Fibroblast of the aortic adventitia (primary cell): ENCODE measurements at regions not wholly inside any gene's neighbourhood (a gene's known extent, or its start where the extent isn't known, plus 50 kb on each side); places are given as distances from the start of the nearest gene placed in this dataset.
"Not testable (repeated sequence)": the region's sequence is repeated elsewhere in the genome, so short reads cannot be mapped to it uniquely, and the experiment has no call there.

Experiments used
- DNase-seq: peaks from one replicate; pipeline ENCODE4 v3.0.0-alpha.2; 2010; ENCODE audit warnings: low read depth
- H3K4me3 ChIP-seq: 2 replicates; pipeline ENCODE4 v1.5.1; 2011; ENCODE audit warnings: low read depth, mild to moderate bottlenecking, control low read depth, low read length, moderate library complexity
- CTCF ChIP-seq: IDR thresholded peaks from 2 replicates; pipeline ENCODE4 v1.5.1; 2011; ENCODE audit warnings: mild to moderate bottlenecking, low read length, control low read depth, inconsistent platforms; ENCODE audit not compliant: insufficient read depth

DNA sequence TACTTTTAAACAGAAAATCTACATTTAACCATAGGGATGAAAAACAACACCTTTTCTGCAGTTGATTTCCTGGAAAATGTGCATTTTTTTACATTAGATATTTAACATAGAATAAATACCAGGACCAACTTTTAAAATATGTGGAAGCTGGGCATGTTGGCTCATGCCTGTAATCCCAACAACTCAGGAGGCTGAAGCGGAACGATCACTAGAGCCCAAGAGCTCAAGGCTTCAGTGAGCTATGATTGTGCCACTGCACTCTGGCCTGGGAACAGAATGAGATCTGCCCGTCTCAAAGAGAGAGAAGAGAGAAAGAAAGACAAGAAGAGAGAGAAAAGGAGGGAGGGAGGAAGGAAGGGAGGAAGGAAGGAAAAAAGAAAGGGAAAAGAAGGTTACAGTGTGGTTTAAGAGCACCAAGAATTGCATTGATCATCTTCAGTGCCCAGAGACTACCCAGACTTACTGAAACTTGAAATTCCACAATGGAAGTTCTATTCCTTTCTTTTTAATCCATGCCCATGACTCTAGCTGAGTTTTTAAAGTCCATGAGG, 189.4 kb upstream of the ARID1B start:
- no peak for DNase-seq
- H3K4me3 ChIP-seq = no peak overlapping the region
- no peak for TF ChIP-seq CTCF

GRCh38 chr6:156587071-156587470, 190.1 kb upstream of the ARID1B start:
- H3K4me3 ChIP-seq = no peak overlapping the region
- DNase-seq = no peak
- TF ChIP-seq CTCF = no peak

DNA sequence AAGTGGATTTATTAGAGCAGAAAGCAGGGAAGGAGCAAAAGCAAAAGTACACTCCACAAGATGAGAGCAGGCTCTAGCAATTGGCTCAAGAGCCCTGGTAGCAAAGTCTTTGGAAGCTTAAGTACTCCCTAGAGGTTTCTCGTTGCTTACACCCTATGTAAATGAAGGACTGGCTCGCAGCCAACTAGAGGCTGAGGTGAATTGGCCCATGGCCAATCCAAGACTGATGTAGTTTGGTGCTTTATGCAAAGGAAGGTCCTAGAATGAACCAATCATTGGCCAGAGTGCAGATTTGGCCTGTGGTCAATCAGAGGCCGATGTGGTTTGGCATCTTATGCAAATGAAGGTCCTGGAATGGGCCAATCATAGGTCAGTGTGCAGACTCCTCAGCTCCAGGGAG, 191.3 kb upstream of the ARID1B start:
- no peak overlapping the region for H3K4me3 ChIP-seq
- no peak for DNase-seq
- TF ChIP-seq CTCF = no peak

GRCh38 chr6:156584121-156584520, 193.1 kb upstream of the ARID1B start:
- not testable (repeated sequence) for DNase-seq

DNA sequence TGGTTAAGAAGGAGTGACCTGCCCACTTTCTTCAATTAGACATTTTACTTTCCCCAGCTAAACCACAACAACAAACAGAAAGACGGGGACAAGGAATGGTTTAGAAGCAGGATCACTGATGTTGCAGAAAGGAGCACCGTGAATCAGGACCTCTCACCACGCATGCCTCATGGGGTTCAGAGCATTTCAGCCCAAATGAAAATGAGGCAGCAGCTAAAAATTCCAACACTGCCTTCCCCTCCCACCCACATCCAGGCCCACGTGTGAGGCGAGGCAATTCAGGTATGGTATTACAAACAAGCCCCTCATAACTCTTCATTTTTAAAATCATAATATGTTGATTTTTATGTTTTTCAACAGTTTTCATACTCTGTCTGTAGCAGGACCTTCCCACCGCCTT, 194.1 kb upstream of the ARID1B start:
- no peak for DNase-seq
- TF ChIP-seq CTCF = no peak
- no peak overlapping the region for H3K4me3 ChIP-seq

More at GRCh38 chr6:156584121-156584520, 193.1 kb upstream of the ARID1B start:
- not testable (repeated sequence) for H3K4me3 ChIP-seq

- no peak for TF ChIP-seq CTCF
- no peak overlapping the region for H3K4me3 ChIP-seq
- no peak for DNase-seq
These were observed 194.6 kb upstream of the ARID1B start for GRCh38 chr6:156582509-156582992.

GRCh38 chr6:156579564-156579963, 197.6 kb upstream of the ARID1B start:
- no peak overlapping the region for H3K4me3 ChIP-seq
- DNase-seq = no peak
- no peak for TF ChIP-seq CTCF
